Glutamatergic neuron (in vitro differentiated cells): ENCODE measurements at regions not wholly inside any gene's neighbourhood (a gene's known extent, or its start where the extent isn't known, plus 50 kb on each side); places are given as distances from the start of the nearest gene placed in this dataset.

ENCODE experiments used
- DNase-seq: peaks from one replicate; pipeline ENCODE4 v3.0.0; 2022
- H3K27ac Mint-ChIP-seq: one replicate; pipeline ENCODE4 v1.8.0; 2020; ENCODE audit warnings: mild to moderate bottlenecking, mixed read lengths, inconsistent platforms; ENCODE audit not compliant: unreplicated experiment
- H3K27me3 Mint-ChIP-seq: one replicate; pipeline ENCODE4 v1.8.0; 2020; ENCODE audit warnings: mild to moderate bottlenecking, moderate library complexity, mixed read lengths, inconsistent platforms; ENCODE audit not compliant: unreplicated experiment
- H3K36me3 Mint-ChIP-seq: one replicate; pipeline ENCODE4 v1.8.0; 2020; ENCODE audit warnings: mild to moderate bottlenecking, mixed read lengths, inconsistent platforms; ENCODE audit not compliant: unreplicated experiment
- H3K4me1 Mint-ChIP-seq: one replicate; pipeline ENCODE4 v1.8.0; 2020; ENCODE audit warnings: mild to moderate bottlenecking, low read depth, mixed read lengths, inconsistent platforms; ENCODE audit not compliant: unreplicated experiment
- H3K4me3 Mint-ChIP-seq: one replicate; pipeline ENCODE4 v1.8.0; 2020; ENCODE audit warnings: mild to moderate bottlenecking, mixed read lengths, inconsistent platforms; ENCODE audit not compliant: unreplicated experiment
- H3K9me3 Mint-ChIP-seq: one replicate; pipeline ENCODE4 v1.8.0; 2020; ENCODE audit warnings: mild to moderate bottlenecking, moderate library complexity, mixed read lengths, inconsistent platforms; ENCODE audit not compliant: unreplicated experiment
- TF ChIP-seq, protein P1 (sequence below): fragments of 200-600 bp; sonication (generic); IDR thresholded peaks from one replicate; pipeline ENCODE4 v1.5.0; 2021; ENCODE audit not compliant: partially characterized antibody, unreplicated experiment

DNA sequence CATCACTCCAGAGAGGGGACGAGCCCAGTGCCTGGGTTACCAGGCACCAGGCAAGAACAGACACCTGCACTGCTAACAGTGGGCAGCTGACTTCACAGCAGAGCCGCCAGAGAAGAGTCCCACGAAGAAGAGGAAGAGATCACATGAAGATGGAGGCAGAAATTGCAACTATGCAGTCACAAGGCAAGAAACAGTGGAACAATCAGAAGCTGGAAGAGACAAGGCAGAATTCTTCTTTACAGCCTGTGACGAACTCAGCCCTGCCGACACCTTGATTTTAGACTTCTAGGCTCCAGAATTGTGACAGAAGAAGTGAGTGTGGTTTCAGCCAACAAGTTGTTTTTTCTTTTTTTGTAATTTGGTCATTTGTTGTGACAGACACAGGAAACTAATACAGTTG lies 59.2 kb downstream of the IL12A start:
- peaks cover 2% of the 10 kb centered on the region for H3K9me3 Mint-ChIP-seq
- peaks cover under 1% of the 10 kb centered on the region for H3K36me3 Mint-ChIP-seq
- no peak overlapping the region for H3K27ac Mint-ChIP-seq
- TF ChIP-seq, protein P1, sequence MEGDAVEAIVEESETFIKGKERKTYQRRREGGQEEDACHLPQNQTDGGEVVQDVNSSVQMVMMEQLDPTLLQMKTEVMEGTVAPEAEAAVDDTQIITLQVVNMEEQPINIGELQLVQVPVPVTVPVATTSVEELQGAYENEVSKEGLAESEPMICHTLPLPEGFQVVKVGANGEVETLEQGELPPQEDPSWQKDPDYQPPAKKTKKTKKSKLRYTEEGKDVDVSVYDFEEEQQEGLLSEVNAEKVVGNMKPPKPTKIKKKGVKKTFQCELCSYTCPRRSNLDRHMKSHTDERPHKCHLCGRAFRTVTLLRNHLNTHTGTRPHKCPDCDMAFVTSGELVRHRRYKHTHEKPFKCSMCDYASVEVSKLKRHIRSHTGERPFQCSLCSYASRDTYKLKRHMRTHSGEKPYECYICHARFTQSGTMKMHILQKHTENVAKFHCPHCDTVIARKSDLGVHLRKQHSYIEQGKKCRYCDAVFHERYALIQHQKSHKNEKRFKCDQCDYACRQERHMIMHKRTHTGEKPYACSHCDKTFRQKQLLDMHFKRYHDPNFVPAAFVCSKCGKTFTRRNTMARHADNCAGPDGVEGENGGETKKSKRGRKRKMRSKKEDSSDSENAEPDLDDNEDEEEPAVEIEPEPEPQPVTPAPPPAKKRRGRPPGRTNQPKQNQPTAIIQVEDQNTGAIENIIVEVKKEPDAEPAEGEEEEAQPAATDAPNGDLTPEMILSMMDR = no peak
- DNase-seq = no peak
- peaks cover 1% of the 10 kb centered on the region for H3K27me3 Mint-ChIP-seq
- no peaks in the 10 kb centered on the region for H3K4me1 Mint-ChIP-seq
- H3K4me3 Mint-ChIP-seq = no peak overlapping the region

DNA sequence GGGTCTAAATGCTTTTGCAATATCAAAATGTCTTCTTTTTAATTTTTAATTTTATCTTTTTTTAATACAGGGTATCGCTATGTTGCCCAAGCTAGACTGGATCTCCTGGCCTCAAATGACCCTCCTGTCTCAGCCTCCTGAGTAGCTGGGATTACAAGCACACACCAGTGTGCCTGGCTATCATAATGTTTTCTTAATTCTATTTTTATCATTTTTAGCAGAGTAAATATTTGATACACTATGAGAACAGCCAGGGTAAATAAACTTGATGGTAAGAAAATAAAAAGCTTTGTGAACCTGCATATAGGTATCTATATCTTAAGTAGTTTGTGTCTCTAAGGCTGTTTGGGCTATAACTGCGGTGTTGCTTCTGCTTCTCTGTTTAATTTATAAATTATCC lies 60.4 kb downstream of the IL12A start:
- no peak overlapping the region for H3K4me3 Mint-ChIP-seq
- DNase-seq = no peak
- no peaks in the 10 kb centered on the region for H3K9me3 Mint-ChIP-seq
- peaks cover 1% of the 10 kb centered on the region for H3K27me3 Mint-ChIP-seq
- H3K36me3 Mint-ChIP-seq = no peaks in the 10 kb centered on the region
- TF ChIP-seq, protein P1 = no peak
- no peaks in the 10 kb centered on the region for H3K4me1 Mint-ChIP-seq
- no peak overlapping the region for H3K27ac Mint-ChIP-seq

DNA sequence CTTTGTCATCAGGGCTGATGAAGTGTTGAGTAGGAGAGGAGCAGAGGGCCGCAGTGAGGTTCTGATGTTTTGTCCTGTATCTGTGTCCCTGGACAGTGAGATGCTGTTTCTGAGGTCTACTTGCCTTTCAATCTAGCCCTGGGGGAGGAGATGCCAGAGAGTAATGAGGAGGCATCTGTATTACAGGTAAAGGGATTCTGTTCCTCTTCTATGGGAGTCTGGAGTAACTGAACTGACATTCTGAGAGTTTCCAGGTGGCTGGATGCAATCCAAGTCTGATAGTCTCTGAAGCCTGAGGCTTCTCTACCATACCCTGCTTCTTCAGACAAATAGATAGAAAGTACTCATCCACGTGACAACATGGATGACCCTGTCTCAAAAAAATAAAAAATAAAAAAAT lies 60.9 kb downstream of the IL12A start:
- Mint-ChIP-seq H3K4me3 (no peak overlapping the region), H3K9me3 (no peaks in the 10 kb centered on the region), H3K36me3 (no peaks in the 10 kb centered on the region), H3K27me3 (peaks cover 4% of the 10 kb centered on the region), H3K4me1 (no peaks in the 10 kb centered on the region), H3K27ac (no peak overlapping the region)
- TF ChIP-seq, protein P1 = no peak
- DNase-seq = no peak

DNA sequence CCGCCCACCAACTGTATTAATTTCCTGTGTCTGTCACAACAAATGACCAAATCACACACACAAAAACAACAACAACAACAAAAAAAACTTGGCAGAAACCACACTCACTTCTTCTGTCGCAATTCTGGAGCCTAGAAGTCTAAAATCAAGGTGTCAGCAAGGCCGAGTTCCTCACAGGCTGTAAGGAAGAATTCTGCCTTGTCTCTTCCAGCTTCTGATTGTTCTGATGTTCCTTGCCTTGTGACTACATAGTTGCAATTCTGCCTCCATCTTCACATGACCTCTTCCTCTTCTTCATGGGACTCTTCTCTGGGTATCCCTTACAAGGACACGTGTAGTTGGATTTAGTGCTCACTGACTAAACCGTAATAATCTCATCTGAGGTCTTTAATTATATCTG lies 61.4 kb downstream of the IL12A start:
- DNase-seq = no peak
- Mint-ChIP-seq H3K36me3 (no peaks in the 10 kb centered on the region), H3K27ac (no peak overlapping the region), H3K9me3 (no peaks in the 10 kb centered on the region), H3K4me3 (no peak overlapping the region), H3K27me3 (peaks cover 5% of the 10 kb centered on the region), H3K4me1 (no peaks in the 10 kb centered on the region)
- TF ChIP-seq, protein P1 = no peak

DNA sequence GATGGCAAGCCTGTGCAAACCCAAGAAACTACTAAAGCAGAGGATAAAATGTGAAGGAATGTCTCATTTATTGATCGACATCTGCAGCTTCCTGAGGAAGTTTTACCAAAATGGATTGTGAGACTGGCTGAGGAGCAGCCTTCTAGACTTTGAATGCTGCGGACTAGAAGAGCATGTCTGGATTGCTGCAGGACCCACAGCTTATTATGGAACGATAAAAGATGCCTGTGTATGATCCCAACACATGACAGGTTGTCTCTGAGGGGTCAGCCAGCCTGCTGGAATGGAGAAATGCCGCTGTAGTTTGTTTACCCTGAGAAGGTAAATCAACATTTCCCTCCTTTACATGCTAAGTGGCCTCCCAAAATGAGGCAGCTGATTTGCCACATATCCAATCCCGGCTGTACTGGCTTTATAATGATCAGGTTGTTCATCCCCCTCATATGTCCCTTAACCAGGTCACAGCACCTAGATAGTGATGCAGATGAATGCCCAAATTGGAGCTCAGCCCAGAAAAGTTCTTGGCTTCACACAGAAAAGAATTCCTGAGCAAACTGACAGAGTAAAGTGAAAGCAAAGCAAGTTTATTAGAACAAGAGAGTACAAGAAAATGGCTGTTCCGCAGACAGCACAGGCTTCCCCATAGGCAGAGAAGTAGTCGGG lies 63.9 kb downstream of the IL12A start:
- Mint-ChIP-seq H3K36me3 (no peaks in the 10 kb centered on the region), H3K4me3 (no peak overlapping the region), H3K4me1 (no peaks in the 10 kb centered on the region), H3K9me3 (no peaks in the 10 kb centered on the region), H3K27me3 (peaks cover 5% of the 10 kb centered on the region), H3K27ac (no peak overlapping the region)
- TF ChIP-seq, protein P1 = no peak
- DNase-seq = no peak
